Ishikawa (cell line): ENCODE measurements at regions not wholly inside any gene's neighbourhood (a gene's known extent, or its start where the extent isn't known, plus 50 kb on each side); places are given as distances from the start of the nearest gene placed in this dataset.

Experiments used
- CEBPB ChIP-seq: IDR thresholded peaks from 2 replicates; pipeline ENCODE4 v1.6.1; 2012
- CREB1 ChIP-seq: IDR thresholded peaks from 2 replicates; pipeline ENCODE4 v1.6.1; 2012; ENCODE audit warnings: low read depth
- EGR1 ChIP-seq: IDR thresholded peaks from 2 replicates; pipeline ENCODE4 v1.6.1; 2012
- EP300 ChIP-seq: IDR thresholded peaks from 2 replicates; pipeline ENCODE4 v1.6.1; 2012; ENCODE audit warnings: borderline replicate concordance
- FOXM1 ChIP-seq: IDR thresholded peaks from 2 replicates; pipeline ENCODE4 v1.6.1; 2012; ENCODE audit warnings: low read depth, borderline replicate concordance
- NFIC ChIP-seq: IDR thresholded peaks from 2 replicates; pipeline ENCODE4 v1.6.1; 2012
- RAD21 ChIP-seq: IDR thresholded peaks from 2 replicates; pipeline ENCODE4 v1.6.1; 2012; ENCODE audit warnings: low read depth
- TAF1 ChIP-seq: IDR thresholded peaks from 2 replicates; pipeline ENCODE4 v1.6.1; 2012; ENCODE audit warnings: low read depth, mild to moderate bottlenecking
- TCF12 ChIP-seq: IDR thresholded peaks from 2 replicates; pipeline ENCODE4 v1.6.1; 2012; ENCODE audit warnings: low read depth
- TEAD4 ChIP-seq: IDR thresholded peaks from 2 replicates; pipeline ENCODE4 v1.6.1; 2012
- YY1 ChIP-seq: IDR thresholded peaks from 2 replicates; pipeline ENCODE4 v1.6.1; 2012; ENCODE audit warnings: low read depth
- ZBTB7A ChIP-seq: IDR thresholded peaks from 2 replicates; pipeline ENCODE4 v1.6.1; 2012; ENCODE audit warnings: low read depth
- TF ChIP-seq, protein P1 (sequence below): IDR thresholded peaks from 2 replicates; pipeline ENCODE4 v1.6.1; 2012
- TF ChIP-seq, protein P2 (sequence below): IDR thresholded peaks from 2 replicates; pipeline ENCODE4 v1.6.1; 2012
- TF ChIP-seq, protein P3 (sequence below): IDR thresholded peaks from 2 replicates; pipeline ENCODE4 v1.6.1; 2012; ENCODE audit warnings: low read depth, mild to moderate bottlenecking

DNA sequence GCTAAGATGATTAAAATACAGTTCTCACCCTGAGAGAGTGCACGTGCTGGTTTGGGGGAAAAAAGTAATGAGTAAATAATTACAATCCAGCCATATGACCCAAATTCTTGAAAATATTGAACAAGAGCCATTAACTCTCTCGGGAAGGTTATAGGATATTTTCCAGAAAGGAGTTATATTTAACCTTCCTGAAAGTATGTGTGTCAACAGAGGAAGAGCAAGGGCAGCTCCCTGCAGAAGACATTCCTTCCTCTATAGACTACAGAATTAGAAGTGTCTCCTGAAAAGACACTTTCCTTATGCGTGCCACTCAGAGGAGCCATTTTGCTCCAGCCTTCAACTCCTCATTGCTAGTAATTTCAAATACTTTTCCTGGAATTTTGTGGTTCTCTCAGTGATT lies 648.7 kb downstream of the USP25 start:
- TF ChIP-seq NFIC (no peak), FOXM1 (no peak), EP300 (no peak)

DNA sequence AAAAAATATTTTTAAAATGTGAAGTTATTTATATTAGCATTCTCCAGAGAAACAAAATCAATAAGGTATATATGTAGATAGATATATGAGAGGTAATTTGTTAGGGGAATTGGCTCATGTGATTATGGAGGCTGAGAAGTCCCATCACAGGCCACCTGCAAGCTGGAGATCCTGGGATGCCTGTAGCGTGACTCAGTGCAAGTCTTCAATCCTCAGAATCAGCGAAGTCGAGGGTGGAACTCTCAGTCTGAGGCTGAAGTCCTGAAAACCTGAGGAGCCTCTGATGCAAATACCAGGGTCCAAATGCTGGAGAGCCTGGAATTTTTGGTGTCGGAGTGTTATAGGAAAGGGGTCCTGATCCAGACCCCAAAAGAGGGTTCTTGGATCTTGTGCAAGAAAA lies 658.5 kb downstream of the USP25 start:
- TF ChIP-seq NFIC (no peak), EGR1 (no peak), TEAD4 (no peak), ZBTB7A (no peak), TCF12 (no peak), FOXM1 (no peak), CEBPB (no peak), RAD21 (no peak), EP300 (no peak), TAF1 (no peak)
- TF ChIP-seq, protein P1, sequence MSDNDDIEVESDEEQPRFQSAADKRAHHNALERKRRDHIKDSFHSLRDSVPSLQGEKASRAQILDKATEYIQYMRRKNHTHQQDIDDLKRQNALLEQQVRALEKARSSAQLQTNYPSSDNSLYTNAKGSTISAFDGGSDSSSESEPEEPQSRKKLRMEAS = no peak
- TF ChIP-seq, protein P2, sequence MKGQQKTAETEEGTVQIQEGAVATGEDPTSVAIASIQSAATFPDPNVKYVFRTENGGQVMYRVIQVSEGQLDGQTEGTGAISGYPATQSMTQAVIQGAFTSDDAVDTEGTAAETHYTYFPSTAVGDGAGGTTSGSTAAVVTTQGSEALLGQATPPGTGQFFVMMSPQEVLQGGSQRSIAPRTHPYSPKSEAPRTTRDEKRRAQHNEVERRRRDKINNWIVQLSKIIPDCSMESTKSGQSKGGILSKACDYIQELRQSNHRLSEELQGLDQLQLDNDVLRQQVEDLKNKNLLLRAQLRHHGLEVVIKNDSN = no peak

DNA sequence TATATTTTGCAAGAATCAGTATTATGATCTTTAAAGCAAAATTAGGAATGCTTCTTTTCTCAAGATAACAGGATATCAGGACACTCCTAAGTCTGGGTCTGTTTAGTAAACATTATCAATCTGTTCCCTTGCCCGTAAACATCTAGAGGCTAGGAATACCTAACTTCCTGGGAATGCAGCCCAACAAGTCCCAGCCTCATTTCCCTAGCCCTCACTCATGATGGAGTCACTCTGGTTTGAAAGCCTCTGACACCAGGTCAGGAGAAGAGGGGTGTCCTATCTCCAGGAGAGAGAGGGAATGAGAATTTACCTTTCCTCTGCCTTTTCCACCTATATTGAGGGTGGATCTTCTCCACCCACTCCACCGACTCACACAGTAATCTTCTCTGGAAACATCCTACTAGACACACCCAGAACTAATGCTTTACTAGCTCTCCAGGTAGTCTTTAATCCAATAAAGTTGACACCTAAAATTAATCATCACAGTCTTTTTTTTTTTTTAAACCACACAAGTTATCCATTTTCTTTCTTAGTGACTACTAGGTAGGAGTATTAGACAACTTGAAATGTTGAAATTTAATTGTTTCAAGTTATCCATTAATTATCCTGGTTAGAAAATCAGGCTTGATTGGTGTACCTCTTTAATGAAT lies 659.3 kb downstream of the USP25 start:
- TF ChIP-seq, protein P3, sequence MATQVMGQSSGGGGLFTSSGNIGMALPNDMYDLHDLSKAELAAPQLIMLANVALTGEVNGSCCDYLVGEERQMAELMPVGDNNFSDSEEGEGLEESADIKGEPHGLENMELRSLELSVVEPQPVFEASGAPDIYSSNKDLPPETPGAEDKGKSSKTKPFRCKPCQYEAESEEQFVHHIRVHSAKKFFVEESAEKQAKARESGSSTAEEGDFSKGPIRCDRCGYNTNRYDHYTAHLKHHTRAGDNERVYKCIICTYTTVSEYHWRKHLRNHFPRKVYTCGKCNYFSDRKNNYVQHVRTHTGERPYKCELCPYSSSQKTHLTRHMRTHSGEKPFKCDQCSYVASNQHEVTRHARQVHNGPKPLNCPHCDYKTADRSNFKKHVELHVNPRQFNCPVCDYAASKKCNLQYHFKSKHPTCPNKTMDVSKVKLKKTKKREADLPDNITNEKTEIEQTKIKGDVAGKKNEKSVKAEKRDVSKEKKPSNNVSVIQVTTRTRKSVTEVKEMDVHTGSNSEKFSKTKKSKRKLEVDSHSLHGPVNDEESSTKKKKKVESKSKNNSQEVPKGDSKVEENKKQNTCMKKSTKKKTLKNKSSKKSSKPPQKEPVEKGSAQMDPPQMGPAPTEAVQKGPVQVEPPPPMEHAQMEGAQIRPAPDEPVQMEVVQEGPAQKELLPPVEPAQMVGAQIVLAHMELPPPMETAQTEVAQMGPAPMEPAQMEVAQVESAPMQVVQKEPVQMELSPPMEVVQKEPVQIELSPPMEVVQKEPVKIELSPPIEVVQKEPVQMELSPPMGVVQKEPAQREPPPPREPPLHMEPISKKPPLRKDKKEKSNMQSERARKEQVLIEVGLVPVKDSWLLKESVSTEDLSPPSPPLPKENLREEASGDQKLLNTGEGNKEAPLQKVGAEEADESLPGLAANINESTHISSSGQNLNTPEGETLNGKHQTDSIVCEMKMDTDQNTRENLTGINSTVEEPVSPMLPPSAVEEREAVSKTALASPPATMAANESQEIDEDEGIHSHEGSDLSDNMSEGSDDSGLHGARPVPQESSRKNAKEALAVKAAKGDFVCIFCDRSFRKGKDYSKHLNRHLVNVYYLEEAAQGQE = no peak
- TF ChIP-seq, protein P2 = no peak
- TF ChIP-seq EP300 = no peak
- no peak for TF ChIP-seq ZBTB7A
- no peak for TF ChIP-seq FOXM1
- no peak for TF ChIP-seq YY1
- TF ChIP-seq RAD21 = no peak
- no peak for TF ChIP-seq EGR1
- TF ChIP-seq NFIC = no peak
- TF ChIP-seq, protein P1 = no peak
- TF ChIP-seq CEBPB = no peak
- no peak for TF ChIP-seq TCF12
- no peak for TF ChIP-seq TEAD4
- TF ChIP-seq TAF1 = no peak
- no peak for TF ChIP-seq CREB1

DNA sequence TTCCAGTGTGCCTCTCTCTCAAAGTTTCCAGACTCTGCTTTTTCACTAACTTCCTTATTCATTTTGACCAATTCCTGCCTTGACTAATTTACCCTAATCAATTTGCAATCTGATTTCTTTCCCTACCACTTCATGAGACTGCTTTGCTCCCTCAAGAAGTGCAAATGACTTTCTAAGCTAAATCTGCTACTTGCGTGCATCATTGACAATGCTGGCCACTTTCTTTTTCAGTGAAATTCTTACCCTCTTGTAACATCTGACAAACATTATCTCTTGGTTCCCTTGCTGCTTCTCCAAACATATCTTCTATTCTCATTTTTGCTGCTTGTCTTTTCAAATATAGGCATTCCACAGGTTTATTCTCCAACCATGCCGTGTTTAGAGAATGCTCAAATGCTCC lies 659.9 kb downstream of the USP25 start:
- TF ChIP-seq YY1 = no peak
- TF ChIP-seq TEAD4 = no peak
- TF ChIP-seq, protein P2 = no peak
- no peak for TF ChIP-seq TAF1
- no peak for TF ChIP-seq CREB1
- TF ChIP-seq, protein P3 = no peak
- TF ChIP-seq CEBPB = no peak
- TF ChIP-seq RAD21 = no peak
- TF ChIP-seq TCF12 = no peak
- TF ChIP-seq NFIC = no peak
- TF ChIP-seq EGR1 = no peak
- no peak for TF ChIP-seq FOXM1
- TF ChIP-seq EP300 = no peak
- TF ChIP-seq, protein P1 = no peak
- no peak for TF ChIP-seq ZBTB7A

DNA sequence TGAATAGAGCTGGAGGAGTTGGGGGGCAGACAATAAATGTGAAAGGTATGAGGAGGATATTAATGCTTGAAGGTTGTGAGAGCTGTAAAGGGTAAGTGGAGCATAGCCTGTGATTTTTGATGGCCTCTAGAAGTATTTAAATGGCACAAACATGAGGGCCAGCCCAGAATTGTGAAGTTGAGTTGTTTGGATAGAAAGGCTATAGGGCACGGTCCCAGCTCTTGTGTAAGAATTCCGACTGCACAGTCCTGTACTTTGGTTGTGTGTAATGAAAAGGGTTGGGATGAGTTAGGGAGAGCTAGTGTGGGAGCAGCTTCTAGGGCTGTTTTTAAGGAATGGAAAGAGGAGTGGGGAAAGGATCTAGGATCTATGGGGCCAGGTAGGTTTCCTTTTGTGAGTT lies 665.5 kb downstream of the USP25 start:
- TF ChIP-seq EP300 = no peak
- TF ChIP-seq ZBTB7A = no peak
- TF ChIP-seq, protein P2 = no peak
- no peak for TF ChIP-seq TAF1
